Islet precursor cell (in vitro differentiated cells): ENCODE measurements at regions not wholly inside any gene's neighbourhood (a gene's known extent, or its start where the extent isn't known, plus 50 kb on each side); places are given as distances from the start of the nearest gene placed in this dataset.

ENCODE experiments used
- DNase-seq: peaks from one replicate; pipeline ENCODE4 v3.0.0-alpha.2; 2018

GRCh38 chr2:176471949-176472348, 202.7 kb downstream of the MTX2 start:
- no peak for DNase-seq

- DNase-seq = no peak
These were observed 203.9 kb downstream of the MTX2 start for GRCh38 chr2:176473177-176473576.

DNA sequence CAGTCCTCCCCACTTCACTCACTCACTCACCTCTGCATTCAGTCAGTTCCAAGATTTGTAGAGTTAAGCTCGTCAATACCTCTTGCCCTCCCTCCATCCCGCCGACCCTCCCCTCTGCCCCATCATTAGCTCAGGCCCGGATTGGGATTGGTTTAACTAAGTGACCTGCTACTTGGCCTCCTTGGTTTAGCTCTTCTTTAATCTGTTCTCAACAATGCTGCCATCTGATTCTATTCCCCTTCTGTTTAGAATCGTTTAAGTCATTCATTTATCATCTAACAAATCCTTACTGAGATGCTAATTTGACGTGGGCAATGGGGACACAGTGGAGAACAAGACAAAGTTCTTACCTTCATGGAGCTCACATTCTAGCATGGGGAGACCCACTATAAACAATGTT, 204.6 kb downstream of the MTX2 start:
- DNase-seq = no peak

DNA sequence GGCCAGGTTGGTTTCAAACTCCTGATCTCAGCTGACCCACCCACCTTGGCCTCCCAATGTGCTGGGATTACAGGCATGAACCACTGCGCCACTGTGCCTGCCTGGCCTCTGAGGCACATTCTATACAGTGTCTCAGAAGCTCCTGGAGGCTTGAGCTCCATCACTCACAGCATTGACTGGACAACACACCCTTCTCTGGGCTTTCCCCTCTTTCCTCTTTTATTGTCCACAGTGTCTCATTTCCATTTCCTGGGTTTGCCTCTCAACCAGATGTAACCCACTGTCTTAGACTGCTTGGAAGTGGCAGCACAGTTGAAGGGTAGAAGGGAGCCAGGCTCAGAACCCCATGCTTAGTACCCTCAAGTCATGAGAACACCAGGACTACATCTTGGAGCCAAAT, 208.1 kb downstream of the MTX2 start:
- DNase-seq = no peak

DNA sequence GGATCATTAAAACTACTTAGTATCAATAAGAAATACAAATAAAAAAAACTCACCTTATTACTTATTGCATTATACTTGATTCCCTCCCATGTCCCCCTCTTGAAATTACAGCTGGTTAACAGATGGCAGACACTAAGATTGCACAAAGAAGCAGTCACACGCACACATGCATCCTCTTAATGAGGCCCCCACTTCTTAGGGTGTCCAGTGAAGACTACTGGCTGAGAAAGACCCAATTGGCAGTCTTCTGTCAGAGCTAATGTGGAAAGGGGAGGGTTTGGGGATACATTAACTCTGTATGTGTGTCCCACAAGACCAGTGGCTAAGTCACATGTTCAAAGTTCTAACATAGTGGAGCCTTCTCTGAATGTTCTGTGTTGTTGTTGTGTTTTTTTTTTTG, 210.7 kb downstream of the MTX2 start:
- no peak for DNase-seq

GRCh38 chr2:176482107-176482506, 212.9 kb downstream of the MTX2 start:
- DNase-seq = no peak

- no peak for DNase-seq
These were observed 214.2 kb downstream of the MTX2 start for GRCh38 chr2:176483476-176483875.

- DNase-seq = no peak
These were observed 214.8 kb downstream of the MTX2 start for GRCh38 chr2:176483901-176484568.

DNA sequence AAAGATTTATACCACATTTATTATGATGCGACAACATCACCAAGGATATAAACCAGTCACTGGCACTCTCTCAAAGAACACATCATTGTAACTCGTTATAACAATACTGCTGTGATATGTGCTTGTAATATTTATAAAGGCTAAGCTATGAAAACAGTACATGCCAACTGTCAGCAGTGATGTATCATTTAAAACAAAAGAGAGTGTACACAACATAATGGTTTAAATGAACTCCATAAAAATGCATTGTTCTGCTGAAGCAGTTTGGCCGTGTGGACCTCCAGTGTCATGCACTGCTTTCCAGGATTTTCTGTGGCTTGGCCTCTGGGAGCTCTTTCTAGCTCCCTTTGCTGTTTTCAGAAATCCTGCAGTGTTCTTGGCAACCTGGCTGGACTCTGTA, 215.6 kb downstream of the MTX2 start:
- DNase-seq = no peak

DNA sequence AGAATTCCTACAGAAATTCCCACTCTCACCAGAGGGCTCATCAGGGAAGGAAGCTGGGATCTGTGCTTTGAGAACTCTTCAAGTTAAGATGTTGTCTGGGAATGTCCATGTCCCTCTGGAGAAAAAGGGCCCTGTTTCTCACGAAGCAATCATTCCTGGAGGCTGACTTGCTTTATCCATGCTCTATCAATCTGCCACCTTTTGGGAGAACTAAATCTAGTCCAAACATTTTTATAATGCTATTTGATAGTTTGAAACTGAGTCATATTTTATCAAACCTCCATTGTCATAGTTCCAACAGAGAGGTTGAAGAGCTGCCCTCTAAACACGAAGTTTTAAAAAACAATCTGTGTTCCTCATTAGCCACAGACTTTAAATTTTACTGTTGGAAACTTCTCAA, 219.2 kb downstream of the MTX2 start:
- DNase-seq = no peak

DNA sequence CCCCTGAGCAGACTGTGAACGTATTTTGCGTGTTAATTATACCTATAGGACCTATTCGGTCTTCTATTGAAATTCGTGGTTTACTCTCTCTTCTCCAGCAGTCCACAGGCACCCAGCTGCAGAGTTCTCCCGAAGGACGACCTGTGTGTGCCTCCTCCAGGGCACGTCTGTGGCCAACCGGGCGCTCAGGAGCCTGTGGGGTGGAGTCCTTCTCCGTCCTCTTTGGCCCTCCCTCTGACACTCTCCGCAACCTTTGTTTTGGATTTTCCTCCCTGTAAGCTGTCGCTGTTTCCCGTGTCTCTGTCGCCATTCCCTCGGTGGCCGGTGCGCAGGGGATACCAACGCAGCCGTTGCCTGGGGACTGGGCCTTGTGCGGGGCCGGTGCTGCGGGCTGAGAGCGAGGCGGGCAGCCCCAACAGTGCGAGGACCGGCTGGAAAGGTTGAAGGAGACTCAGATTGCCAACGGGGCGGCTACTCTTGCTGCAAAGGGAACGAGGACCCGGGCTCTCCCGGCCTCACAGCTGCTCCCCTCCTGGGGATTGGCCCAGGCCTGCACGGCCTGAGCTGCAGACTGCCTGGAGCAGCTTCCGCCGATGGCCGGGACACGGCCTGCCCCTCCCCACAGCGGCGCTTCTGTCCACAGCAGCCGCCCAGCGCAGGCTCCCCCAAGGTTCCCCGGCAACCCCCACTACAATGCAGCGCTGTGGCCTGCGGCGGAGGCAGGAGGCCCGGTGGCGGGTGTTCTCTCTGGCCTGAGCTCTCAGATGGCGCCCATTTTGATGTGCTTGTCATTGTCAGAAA, 221.0 kb downstream of the MTX2 start:
- DNase-seq = peak; percentile 80

DNA sequence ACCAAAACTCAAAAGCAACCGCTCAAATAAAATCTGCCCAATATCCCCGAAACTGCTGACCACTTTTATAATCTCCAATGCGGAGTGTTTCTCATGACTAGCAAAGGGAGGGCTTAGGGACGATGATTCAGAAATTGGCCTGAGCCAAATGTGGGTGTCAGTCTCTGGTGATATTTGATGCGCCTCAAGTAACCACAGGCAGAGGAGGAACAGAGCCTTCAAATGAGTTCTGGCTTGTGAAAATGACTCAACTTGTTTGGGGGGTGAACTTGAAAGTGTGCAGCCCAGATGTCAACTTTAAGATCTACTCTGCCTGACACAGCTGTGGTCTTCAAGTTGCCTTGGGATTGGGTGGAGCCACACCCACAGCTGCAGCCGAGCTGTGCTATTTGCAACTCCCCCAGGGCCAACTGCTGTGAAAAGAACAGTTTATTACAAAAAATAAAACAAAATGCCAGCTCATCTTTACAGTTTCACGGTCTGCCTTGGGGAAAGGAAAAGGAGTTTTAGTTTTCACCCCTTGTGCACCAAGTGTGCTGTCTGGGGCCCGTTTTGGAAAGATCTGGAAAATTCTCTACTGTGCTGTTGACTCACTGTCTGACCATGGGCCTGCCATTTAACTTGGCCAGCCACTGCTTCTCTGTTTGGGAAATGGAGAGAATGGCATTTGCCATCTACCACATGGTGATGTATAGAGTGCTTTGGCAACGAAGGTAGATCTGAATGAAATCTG, 222.1 kb downstream of the MTX2 start:
- peak; percentile 56 for DNase-seq

- no peak for DNase-seq
These were observed 223.3 kb downstream of the MTX2 start for GRCh38 chr2:176492583-176492982.

GRCh38 chr2:176493226-176493825, 224.1 kb downstream of the MTX2 start:
- DNase-seq = no peak

- DNase-seq = no peak
These were observed 224.7 kb downstream of the MTX2 start for GRCh38 chr2:176493909-176494308.

- no peak for DNase-seq
These were observed 225.7 kb downstream of the MTX2 start for GRCh38 chr2:176494949-176495353.

GRCh38 chr2:176495826-176496225, 226.6 kb downstream of the MTX2 start:
- no peak for DNase-seq

DNA sequence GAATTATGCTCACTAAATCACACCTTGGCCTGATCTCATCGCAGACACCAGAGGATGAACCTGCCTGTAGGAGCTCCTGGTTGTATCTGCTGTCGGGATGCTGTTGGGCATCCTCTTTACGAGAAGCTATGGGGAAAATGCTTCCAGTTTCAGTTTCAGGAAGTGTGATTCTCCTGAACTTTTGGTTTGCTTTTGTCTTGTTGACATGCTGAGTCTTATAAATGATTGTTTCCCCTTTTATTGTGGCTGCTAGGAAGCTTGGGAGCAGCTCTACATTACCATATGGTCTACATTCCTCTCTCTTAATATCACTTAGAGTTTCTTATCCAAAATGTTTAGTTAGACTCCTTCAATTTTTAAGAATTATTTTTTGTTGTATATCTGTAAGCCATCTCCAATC, 227.5 kb downstream of the MTX2 start:
- DNase-seq = no peak

DNA sequence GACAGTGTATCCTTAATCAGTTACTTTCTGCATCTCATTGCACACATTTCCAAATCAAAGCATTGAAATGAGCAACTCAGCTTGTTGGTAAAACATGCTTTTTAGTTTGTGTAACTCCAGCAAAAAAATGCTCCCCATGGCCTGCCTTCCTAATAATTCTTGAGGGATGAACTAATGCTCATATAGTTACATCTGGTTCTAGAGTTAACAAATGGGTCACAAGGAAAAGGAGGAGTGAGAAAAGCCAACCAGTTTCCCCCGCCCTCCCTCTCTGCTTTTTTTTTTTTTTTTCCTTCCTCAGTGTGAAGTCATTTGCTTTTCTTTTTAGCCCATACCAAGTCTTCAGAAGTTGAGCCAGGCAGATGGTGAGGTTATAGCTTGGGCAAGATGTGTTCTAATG, 231.7 kb downstream of the MTX2 start:
- DNase-seq = no peak

GRCh38 chr2:176501617-176502016, 232.4 kb downstream of the MTX2 start:
- DNase-seq = no peak

DNA sequence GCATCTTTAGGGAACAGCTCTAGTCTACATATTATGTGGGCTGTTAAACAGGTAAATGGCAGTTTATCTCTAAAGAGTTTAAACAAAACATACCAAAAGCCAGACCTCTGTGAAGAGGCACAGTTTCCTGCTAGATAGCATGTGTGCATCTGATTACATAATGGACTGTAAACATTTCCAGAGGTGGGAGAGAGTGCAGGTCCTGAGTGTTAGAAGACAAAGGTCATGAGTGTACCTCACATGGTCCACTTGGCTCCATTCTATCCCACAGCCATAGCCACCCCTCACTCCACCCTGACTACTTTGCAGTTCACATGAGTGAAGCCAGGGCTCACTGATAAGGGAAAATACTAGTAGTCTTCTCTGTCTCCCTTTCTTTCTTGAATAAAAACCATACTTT, 233.4 kb downstream of the MTX2 start:
- DNase-seq = no peak

GRCh38 chr2:176503776-176504175, 234.5 kb downstream of the MTX2 start:
- DNase-seq = no peak

DNA sequence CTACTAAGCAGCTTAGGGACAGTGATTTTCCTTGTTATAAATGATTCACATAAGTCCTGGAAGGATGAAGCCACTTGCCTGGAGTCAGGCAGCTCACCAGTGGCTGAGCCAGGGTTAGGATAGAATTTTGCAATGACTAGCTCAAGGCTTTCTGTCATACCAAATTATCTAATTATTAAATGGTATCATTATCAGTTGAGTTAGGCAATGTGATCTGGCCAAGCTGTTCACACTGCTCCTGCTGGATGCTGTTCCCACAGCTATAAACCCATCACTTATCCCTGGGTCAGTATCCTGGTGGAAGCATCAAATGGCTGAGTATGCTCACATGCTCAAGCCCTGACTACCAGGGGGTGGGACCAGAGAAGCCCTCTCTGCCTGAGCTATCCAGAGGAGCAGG, 235.2 kb downstream of the MTX2 start:
- no peak for DNase-seq

DNA sequence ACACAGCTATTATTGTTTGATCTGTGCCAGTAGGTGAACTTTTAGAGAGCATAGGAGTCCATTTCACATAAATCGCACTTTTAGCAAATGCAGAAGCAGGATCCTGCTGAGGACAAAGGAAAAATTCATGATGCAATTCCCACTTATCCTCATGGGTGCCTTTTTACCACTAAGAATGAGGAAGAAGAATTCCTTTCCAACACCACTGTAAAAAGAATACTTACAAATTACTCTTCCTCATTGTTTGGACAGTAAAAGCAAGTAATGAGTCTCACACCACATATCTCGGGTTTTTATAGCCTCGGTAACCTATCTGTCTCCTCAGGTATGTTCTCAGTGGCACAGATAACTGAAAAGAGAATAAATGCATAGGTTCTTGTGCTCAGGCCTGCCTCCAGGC, 238.5 kb downstream of the MTX2 start:
- no peak for DNase-seq
